ENCODE measurements at regions not wholly inside any gene's neighbourhood (a gene's known extent, or its start where the extent isn't known, plus 50 kb on each side); places are given as distances from the start of the nearest gene placed in this dataset.
"Not testable (repeated sequence)": the region's sequence is repeated elsewhere in the genome, so short reads cannot be mapped to it uniquely, and the experiment has no call there.

DNA sequence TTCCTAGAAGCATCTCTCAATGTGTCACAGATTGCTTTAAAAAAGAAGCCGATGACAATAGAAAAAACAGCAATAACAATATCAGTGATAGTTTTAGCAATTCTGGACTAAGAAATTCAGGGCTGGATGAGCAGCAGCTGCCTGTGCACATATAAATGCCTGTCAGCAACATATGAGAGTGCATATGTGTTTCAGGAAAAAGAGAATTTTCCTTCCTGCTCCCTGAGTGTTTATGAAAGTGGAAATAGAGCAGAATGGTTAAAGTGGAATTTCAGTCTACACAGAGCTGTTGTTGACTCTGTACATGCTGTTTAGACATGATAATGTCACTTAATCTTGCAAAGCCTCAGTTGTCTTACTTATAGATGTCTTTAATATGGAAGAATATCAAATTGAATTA lies 164.4 kb upstream of the PCDH7 start:
- in situ Hi-C loops (cut with HindIII; ENCODE audit: low pct_unique_long_range_greater_than_20kb, low sequenced_read_pairs) = no loop called here
- no peak for DNase-seq (ENCODE audit: low read depth in 1 of 2, low spot score in 1 of 2)
- no peak for TF ChIP-seq JUND (IDR thresholded peaks at IDR 0.05; ENCODE audit: low read depth)

DNA sequence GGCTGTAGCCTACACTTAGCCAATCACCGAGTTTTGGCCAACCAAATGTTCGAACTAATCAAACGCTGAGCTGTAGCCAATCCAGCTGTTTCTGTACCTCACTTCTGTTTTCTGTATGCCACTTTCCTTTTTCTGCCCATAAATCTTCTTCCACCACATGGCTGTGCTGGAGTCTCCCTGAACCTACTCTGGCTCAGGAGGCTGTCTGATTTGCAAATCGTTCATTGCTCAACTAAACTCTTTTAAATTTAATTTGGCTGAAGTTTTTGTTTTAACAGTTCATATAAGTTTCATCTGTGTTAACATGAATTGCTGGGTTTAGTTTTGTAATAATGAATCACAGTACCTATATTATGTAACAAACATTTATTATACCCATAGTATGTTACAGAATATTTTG lies 160.7 kb upstream of the PCDH7 start:
- DNase-seq (ENCODE audit: low read depth in 1 of 2, low spot score in 1 of 2) = no peak
- in situ Hi-C loops (cut with HindIII; ENCODE audit: low pct_unique_long_range_greater_than_20kb, low sequenced_read_pairs) = no loop called here
- no peak for TF ChIP-seq JUND (IDR thresholded peaks at IDR 0.05; ENCODE audit: low read depth)

DNA sequence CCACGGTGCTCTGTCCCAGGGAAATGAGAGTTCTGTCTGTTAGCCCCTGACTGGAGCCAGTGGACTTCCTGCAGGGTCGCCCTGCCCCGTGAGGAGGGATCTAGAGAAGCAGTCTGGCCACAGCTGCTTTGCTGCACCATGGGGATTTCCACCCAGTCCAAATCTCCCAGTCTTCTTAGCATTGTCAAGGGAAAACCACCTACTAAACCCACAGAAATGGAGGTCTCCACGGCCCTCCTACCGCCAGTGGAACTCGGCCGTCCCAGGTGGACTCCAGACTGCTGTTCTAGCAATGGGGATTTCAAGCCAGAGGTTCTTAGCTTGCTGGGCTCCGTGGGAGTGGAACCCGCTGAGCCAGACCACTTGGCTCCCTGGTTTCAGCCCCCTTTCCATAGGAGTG lies 133.3 kb upstream of the PCDH7 start:
- no peak for DNase-seq (ENCODE audit: low read depth in 1 of 2, low spot score in 1 of 2)
- in situ Hi-C loops (cut with HindIII; ENCODE audit: low pct_unique_long_range_greater_than_20kb, low sequenced_read_pairs) = no loop called here
- no peak for TF ChIP-seq JUND (IDR thresholded peaks at IDR 0.05; ENCODE audit: low read depth)

DNA sequence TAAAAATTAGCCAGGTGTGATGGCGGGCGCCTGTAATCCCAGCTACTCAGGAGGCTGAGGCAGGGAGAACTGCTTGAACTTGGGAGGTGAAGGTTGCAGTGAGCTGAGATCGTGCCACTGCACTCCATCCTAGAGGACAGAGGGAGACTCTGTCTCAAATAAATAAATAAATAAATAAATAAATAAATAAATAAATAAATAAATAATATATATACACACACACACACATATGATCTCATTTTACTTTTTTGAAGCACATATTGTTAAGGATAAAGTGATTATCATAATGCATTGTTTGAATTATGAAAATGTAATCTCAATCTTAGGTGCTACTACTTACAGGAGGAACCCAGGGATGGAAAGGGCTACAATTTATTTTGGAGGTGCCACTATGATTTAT lies 130.5 kb upstream of the PCDH7 start:
- DNase-seq (ENCODE audit: low read depth in 1 of 2, low spot score in 1 of 2); in situ Hi-C loops (cut with HindIII; ENCODE audit: low pct_unique_long_range_greater_than_20kb, low sequenced_read_pairs): not testable (repeated sequence)

DNA sequence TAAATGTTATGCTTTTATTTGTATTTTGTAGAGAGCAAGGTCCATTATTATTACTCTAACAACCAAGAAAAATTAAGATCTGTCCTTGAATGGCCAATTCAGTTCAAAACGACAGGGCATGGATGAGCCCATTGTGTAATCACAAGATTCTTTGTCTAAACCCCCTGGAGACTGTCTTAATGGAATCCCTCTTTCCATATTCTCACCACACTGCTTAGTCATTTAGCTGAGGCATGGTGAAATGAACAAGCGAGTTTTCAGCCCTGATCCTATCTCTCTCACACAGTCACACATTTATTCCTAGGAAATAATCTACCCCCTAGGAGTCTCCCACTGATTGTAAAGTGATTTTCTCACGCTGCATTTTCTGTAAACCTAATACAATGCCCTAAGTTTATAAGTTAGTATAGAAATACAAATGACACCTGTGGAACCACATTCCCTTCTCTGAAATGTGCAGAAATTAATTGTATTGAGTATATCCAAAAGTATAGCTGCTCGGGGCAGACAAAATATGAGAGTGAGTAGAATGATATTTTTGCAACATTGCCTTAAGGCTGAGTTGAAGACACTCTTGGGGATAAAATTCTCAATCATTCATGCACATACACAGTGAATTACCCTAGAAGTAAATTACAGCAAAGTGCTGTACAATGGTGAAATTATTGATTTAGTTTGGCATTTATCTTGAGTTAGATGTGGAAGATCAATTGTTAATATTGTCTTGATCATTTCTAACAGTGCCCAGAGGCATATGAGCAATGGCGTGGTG lies 119.7 kb upstream of the PCDH7 start:
- in situ Hi-C loops (cut with HindIII; ENCODE audit: low pct_unique_long_range_greater_than_20kb, low sequenced_read_pairs) = no loop called here
- DNase-seq (ENCODE audit: low read depth in 1 of 2, low spot score in 1 of 2) = no peak
- TF ChIP-seq JUND (IDR thresholded peaks at IDR 0.05; ENCODE audit: low read depth) = no peak

DNA sequence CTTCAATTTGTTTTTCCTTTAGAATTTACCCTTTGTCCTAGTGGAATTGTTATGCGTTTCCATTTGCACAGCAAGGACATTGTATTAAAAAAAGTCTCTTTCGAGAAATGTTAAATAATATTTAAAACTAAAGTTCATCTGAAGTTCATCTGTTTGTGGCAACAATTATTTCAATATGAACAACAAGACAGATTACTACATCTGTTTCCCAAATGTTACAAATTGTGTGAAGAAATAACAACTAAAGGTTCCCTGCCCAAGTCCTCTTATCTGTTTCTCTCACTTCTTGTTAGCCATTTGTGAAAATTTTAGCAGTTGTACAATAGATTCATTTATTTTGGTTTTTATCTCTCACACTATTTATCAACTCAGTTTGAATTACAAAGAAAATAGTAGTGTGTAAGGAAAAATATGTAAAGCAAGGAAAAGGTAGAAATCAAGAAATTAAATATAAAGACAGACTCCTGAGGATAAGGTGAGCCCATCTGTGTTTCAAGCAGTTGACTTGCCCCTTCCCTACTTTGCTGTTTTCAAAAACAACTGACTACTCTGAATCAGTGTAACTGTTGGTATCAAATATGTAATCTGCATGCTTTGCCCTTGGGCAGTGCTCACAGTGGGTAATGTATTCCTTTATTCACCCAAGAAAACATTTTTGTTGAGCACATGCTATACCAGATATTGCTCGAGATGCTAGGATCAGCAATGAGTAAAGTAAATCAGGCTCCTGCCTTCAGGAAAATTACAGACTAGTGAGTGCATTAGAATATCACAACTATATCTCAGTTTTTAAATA lies 118.9 kb upstream of the PCDH7 start:
- in situ Hi-C loops (cut with HindIII; ENCODE audit: low pct_unique_long_range_greater_than_20kb, low sequenced_read_pairs) = no loop called here

DNA sequence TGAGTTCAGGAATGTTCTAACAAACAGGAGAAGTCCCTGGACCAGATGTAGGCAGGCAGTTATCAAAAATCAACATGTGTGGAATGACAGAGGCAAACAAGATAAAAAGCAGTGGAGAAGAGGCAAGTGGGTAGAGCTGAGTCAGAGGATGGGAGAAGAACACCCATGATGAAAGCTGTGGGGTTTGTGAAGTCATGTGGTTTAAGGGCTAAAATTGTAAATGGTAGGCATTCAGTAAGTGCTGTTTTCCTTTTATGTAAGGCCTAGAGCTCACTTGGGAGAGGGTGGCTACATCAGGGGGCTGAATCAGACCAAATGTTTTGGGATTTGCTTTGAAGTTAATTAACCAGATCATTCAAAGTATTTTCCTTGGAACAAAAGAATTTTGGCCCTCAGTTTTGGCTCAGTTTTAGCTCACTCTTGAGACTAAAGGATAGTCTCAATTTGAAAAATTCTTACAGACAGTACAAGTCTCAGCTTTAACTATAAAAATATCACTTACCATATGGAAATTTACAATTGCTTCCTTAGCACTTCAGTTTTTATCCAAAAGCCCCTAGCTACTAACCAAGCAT lies 114.5 kb upstream of the PCDH7 start:
- DNase-seq (ENCODE audit: low read depth in 1 of 2, low spot score in 1 of 2) = no peak
- in situ Hi-C loops (cut with HindIII; ENCODE audit: low pct_unique_long_range_greater_than_20kb, low sequenced_read_pairs) = no loop called here
- no peak for TF ChIP-seq JUND (IDR thresholded peaks at IDR 0.05; ENCODE audit: low read depth)

More for the DNA sequence above, 118.9 kb upstream of the PCDH7 start:
- no peak for DNase-seq (ENCODE audit: low read depth in 1 of 2, low spot score in 1 of 2)
- no peak for TF ChIP-seq JUND (IDR thresholded peaks at IDR 0.05; ENCODE audit: low read depth)

DNA sequence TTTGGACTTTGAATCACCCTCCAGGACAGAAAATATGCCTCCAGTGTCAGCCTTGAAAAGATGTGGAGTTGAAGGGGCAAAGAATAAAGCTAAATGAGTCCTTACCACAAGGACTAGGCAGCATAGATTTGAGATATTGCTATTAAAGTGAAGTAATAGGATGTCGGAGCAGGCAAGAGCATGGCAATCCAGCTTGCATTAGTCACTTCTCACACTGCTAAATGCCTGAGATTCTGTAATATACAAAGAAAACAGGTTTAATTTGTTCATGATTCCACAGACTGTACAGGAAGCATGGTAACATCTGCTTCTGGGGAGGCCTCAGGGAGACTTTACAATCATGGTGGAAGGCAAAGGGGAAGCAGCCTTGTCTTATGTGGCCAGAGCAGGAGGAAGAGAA lies 109.8 kb upstream of the PCDH7 start:
- TF ChIP-seq JUND (IDR thresholded peaks at IDR 0.05; ENCODE audit: low read depth) = no peak
- in situ Hi-C loops (cut with HindIII; ENCODE audit: low pct_unique_long_range_greater_than_20kb, low sequenced_read_pairs) = no loop called here
- no peak for DNase-seq (ENCODE audit: low read depth in 1 of 2, low spot score in 1 of 2)

DNA sequence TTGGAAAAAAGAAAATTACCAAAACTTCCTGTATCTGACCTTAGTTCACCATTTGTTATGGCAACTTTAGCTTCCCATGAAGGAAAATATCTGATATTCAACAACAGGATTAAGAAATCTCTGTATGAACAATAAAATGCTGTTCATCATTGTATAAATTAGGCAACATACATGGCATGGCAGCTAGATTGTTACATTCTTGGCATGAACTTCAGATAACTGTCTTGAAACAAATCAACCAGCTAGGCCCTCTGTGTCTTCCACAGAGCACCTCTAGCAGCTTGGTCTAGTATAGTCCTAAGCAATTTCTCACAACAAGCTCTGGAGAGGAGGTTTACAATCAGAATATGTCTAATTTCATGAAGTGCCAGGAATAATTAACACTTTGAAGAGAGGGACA lies 105.4 kb upstream of the PCDH7 start:
- no peak for TF ChIP-seq JUND (IDR thresholded peaks at IDR 0.05; ENCODE audit: low read depth)
- no peak for DNase-seq (ENCODE audit: low read depth in 1 of 2, low spot score in 1 of 2)
- in situ Hi-C loops (cut with HindIII; ENCODE audit: low pct_unique_long_range_greater_than_20kb, low sequenced_read_pairs) = no loop called here

DNA sequence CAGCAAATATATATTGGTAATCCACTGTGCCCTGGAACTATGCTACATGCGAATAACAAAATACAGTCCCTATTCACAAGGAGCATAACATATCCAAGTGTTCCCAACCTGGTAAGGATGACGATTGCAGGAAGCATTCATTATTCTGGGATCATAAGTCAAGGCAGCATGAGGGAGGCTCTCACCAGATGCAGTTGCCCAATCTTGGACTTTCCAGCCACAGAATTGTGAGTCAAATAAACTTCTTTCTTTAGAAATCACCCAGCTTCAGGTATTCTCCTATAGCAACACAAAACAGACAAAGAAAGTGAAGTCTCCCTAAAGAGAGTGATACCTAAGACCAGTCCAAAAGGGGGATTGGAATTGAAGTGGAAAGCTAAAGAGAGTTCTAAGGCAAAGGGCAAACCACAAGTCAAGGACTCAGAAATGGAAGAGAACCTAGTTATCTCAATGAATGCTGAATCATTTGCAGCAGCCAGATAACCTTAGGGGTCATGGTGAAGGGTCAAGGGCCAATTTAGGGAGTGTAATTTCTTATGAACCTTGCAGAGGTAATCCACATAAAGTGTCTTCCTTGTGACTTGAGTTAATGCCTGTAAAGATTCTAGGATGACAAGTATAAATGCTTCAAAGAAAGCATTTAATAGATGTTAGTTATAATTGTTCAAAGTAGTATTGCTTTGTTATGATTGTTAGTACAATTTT lies 103.1 kb upstream of the PCDH7 start:
- no peak for TF ChIP-seq JUND (IDR thresholded peaks at IDR 0.05; ENCODE audit: low read depth)
- DNase-seq (ENCODE audit: low read depth in 1 of 2, low spot score in 1 of 2) = no peak
- in situ Hi-C loops (cut with HindIII; ENCODE audit: low pct_unique_long_range_greater_than_20kb, low sequenced_read_pairs) = no loop called here

DNA sequence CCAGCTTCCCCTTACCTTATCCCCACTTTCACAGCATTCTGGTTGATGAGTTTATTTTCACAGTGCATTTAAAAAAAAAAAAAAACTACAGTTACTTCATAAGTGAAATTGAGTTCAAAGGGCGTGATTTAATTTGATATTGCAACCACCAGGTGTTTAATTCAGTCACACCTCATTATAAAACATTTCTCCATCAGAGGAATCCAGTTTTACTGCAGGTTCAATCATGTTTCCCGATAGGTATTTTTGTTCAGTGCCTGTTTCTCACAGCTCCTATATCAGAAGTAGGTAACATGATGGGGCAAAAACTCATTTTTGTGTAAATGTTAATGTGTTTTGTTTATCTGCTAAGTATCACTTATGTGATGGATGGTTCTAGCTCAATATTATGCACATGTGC lies 102.3 kb upstream of the PCDH7 start:
- no peak for DNase-seq (ENCODE audit: low read depth in 1 of 2, low spot score in 1 of 2)
- no peak for TF ChIP-seq JUND (IDR thresholded peaks at IDR 0.05; ENCODE audit: low read depth)
- in situ Hi-C loops (cut with HindIII; ENCODE audit: low pct_unique_long_range_greater_than_20kb, low sequenced_read_pairs) = no loop called here

DNA sequence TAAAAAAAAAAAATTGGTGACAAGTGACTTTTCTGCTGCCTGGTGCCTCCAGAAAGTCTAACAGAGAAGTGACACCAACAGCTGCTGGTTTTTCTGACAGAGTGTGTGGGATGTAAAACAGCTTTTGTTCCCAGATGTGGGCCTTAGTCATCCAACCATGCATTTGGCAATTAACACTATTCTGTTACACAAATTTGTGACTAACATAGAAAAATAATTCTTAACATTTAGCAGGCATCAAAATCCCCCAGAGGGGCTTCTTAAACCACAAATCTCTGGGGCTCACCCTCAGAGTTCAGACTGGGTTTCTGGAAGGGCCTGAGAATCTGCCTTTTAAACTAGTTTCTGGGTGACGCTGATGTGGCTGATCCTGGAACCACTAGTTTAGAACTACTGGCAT lies 100.5 kb upstream of the PCDH7 start:
- in situ Hi-C loops (cut with HindIII; ENCODE audit: low pct_unique_long_range_greater_than_20kb, low sequenced_read_pairs) = no loop called here
- no peak for DNase-seq (ENCODE audit: low read depth in 1 of 2, low spot score in 1 of 2)
- TF ChIP-seq JUND (IDR thresholded peaks at IDR 0.05; ENCODE audit: low read depth) = no peak

DNA sequence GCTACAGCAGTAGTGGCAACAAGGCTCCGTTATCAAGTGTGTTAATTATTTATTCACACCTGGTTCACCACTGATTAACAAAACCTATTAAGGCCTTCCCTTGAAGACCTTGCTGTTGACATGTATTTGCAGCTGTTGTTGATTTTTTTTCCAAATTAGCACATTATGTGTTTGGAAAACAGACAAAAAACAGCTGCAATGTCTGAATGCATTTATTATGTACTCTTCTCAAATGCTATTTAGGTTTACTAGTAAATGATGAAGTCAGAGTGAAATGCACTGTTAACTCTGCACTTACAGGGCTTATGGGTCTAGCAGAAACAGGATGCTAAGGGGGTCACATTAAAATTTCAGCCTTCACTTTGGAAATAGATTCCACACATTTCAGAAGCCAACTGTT lies 99.5 kb upstream of the PCDH7 start:
- in situ Hi-C loops (cut with HindIII; ENCODE audit: low pct_unique_long_range_greater_than_20kb, low sequenced_read_pairs) = no loop called here
- no peak for DNase-seq (ENCODE audit: low read depth in 1 of 2, low spot score in 1 of 2)
- TF ChIP-seq JUND (IDR thresholded peaks at IDR 0.05; ENCODE audit: low read depth) = no peak

Measured in T47D (cell line).